IMR-90 (cell line): ENCODE measurements at regions not wholly inside any gene's neighbourhood (a gene's known extent, or its start where the extent isn't known, plus 50 kb on each side); places are given as distances from the start of the nearest gene placed in this dataset.

Experiments used
- ATAC-seq: fragments of 200-7000 bp; cut with Tn5 transposase; 2 replicates; pipeline ENCODE4 v1.9.1; 2020; ENCODE audit warnings: low read depth, mild to moderate bottlenecking, moderate library complexity
- BruUV-seq: library from RNA; stranded (reverse); fragments of 400-500 nt; replicated peaks from 2 replicates; lab custom pipeline; 2021; lab: Mats Ljungman, UMichigan
- CTCF ChIA-PET: fragments of 300-600 bp; formaldehyde crosslinking; extraction: SDS; loops from one replicate; lab custom pipeline; 2021; ENCODE audit warnings: antibody characterized with exemption; lab: Yijun Ruan, JAX
- POLR2A ChIA-PET: fragments of 300-600 bp; sonication (Branson Sonifier 250); formaldehyde crosslinking; loops from one replicate; lab custom pipeline; 2022; ENCODE audit warnings: antibody characterized with exemption; ENCODE audit not compliant: unreplicated experiment; lab: Charles Lee
- DNase-seq: peaks from one replicate; pipeline ENCODE4 v3.0.0; 2013
- H2AFZ ChIP-seq: replicated peaks from 2 replicates; pipeline ENCODE3; 2013; ENCODE audit warnings: low read length, mild to moderate bottlenecking; ENCODE audit not compliant: poor library complexity
- H2AK5ac ChIP-seq: 2 replicates; pipeline ENCODE4 v1.6.1; 2013; ENCODE audit warnings: low read depth, low read length, inconsistent platforms
- H2AK9ac ChIP-seq: replicated peaks from 2 replicates; pipeline ENCODE3; 2013; ENCODE audit warnings: mild to moderate bottlenecking, low read depth, low read length, moderate library complexity; ENCODE audit not compliant: poor library complexity
- H2BK120ac ChIP-seq: 2 replicates; pipeline ENCODE4 v1.6.1; 2013; ENCODE audit warnings: low read depth, low read length, inconsistent platforms
- H2BK15ac ChIP-seq: 3 replicates; pipeline ENCODE4 v1.6.1; 2013; ENCODE audit warnings: low read depth, low read length, inconsistent platforms
- H2BK20ac ChIP-seq: 2 replicates; pipeline ENCODE4 v1.6.1; 2013; ENCODE audit warnings: low read depth, mild to moderate bottlenecking, inconsistent platforms, low read length, moderate library complexity
- H2BK5ac ChIP-seq: 2 replicates; pipeline ENCODE4 v1.6.1; 2013; ENCODE audit warnings: mild to moderate bottlenecking, low read depth, low read length, inconsistent platforms; ENCODE audit not compliant: poor library complexity, severe bottlenecking
- H3K14ac ChIP-seq: replicated peaks from 2 replicates; pipeline ENCODE4 v1.6.1; 2013; ENCODE audit warnings: low read depth, low read length, inconsistent platforms
- H3K18ac ChIP-seq: 2 replicates; pipeline ENCODE4 v1.6.1; 2013; ENCODE audit warnings: low read depth, low read length, control low read depth
- H3K23ac ChIP-seq: 2 replicates; pipeline ENCODE4 v1.6.1; 2013; ENCODE audit warnings: low read depth, low read length, inconsistent platforms
- H3K27ac ChIP-seq: 2 replicates; pipeline ENCODE4 v1.5.1; 2013; ENCODE audit warnings: mild to moderate bottlenecking, control low read depth, low read length; ENCODE audit not compliant: insufficient read depth
- H3K27me3 ChIP-seq: 2 replicates; pipeline ENCODE4 v1.6.1; 2013; ENCODE audit warnings: low read length; ENCODE audit not compliant: control insufficient read depth, insufficient read depth
- H3K36me3 ChIP-seq: 2 replicates; pipeline ENCODE4 v1.6.1; 2013; ENCODE audit warnings: low read length, mixed read lengths; ENCODE audit not compliant: control insufficient read depth, insufficient read depth
- H3K4ac ChIP-seq: 2 replicates; pipeline ENCODE4 v1.6.1; 2013; ENCODE audit warnings: low read depth, low read length, inconsistent platforms
- H3K4me1 ChIP-seq: 2 replicates; pipeline ENCODE4 v1.6.1; 2013; ENCODE audit warnings: low read length, mixed read lengths; ENCODE audit not compliant: control insufficient read depth, insufficient read depth
- H3K4me2 ChIP-seq: 2 replicates; pipeline ENCODE4 v1.6.1; 2013; ENCODE audit warnings: low read depth, mild to moderate bottlenecking, control low read depth, low read length, moderate library complexity
- H3K4me3 ChIP-seq: 2 replicates; pipeline ENCODE4 v1.5.1; 2013; ENCODE audit warnings: low read depth, mild to moderate bottlenecking, control low read depth, low read length, moderate library complexity; ENCODE audit not compliant: insufficient read depth
- H3K56ac ChIP-seq: 2 replicates; pipeline ENCODE4 v1.6.1; 2013; ENCODE audit warnings: low read length, inconsistent platforms; ENCODE audit not compliant: insufficient read depth; ENCODE audit errors: extremely low read depth
- H3K79me1 ChIP-seq, 2 experiments: 2 replicates each; pipeline ENCODE4 v1.6.1; 2013; ENCODE audit warnings: low read length in 2 of 2, inconsistent platforms in 1 of 2, low read depth in 1 of 2
- H3K9ac ChIP-seq: 2 replicates; pipeline ENCODE4 v1.6.1; 2013; ENCODE audit warnings: low read depth, low read length, control low read depth
- H3K9me1 ChIP-seq: 2 replicates; pipeline ENCODE4 v1.6.1; 2013; ENCODE audit warnings: low read length, inconsistent platforms; ENCODE audit not compliant: insufficient read depth
- H3K9me3 ChIP-seq: 2 replicates; pipeline ENCODE4 v1.6.1; 2013; ENCODE audit warnings: low read length; ENCODE audit not compliant: control insufficient read depth, insufficient read depth
- H4K20me1 ChIP-seq: 2 replicates; pipeline ENCODE4 v1.6.1; 2013; ENCODE audit warnings: low read length, inconsistent platforms; ENCODE audit not compliant: insufficient read depth
- H4K5ac ChIP-seq: 2 replicates; pipeline ENCODE4 v1.6.1; 2013; ENCODE audit warnings: mild to moderate bottlenecking, low read depth, low read length, control low read depth
- H4K8ac ChIP-seq, 2 experiments: 2 replicates each; pipeline ENCODE4 v1.6.1; 2013; ENCODE audit warnings: low read depth in 2 of 2, low read length in 2 of 2, control low read depth in 1 of 2, inconsistent platforms in 1 of 2
- H4K91ac ChIP-seq: 2 replicates; pipeline ENCODE4 v1.6.1; 2013; ENCODE audit warnings: low read depth, low read length, inconsistent platforms; ENCODE audit not compliant: insufficient read depth
- BHLHE40 ChIP-seq: fragments of 150-350 bp; IDR thresholded peaks from 2 replicates; pipeline ENCODE4 v1.6.1; 2016; ENCODE audit warnings: mild to moderate bottlenecking, low read depth, low read length
- CEBPB ChIP-seq: IDR thresholded peaks from 2 replicates; pipeline ENCODE4 v1.6.1; 2012; ENCODE audit warnings: low read depth, low read length, improper control_type of control experiment
- CTCF ChIP-seq: conservative IDR thresholded peaks from 2 replicates; pipeline ENCODE4 v1.5.1; 2012; ENCODE audit warnings: mild to moderate bottlenecking, low read depth, low read length, improper control_type of control experiment
- FOS ChIP-seq: fragments of 150-350 bp; IDR thresholded peaks from 2 replicates; pipeline ENCODE4 v1.6.1; 2016; ENCODE audit warnings: low read depth, low read length
- MAFK ChIP-seq: IDR thresholded peaks from 2 replicates; pipeline ENCODE4 v1.6.1; 2012; ENCODE audit warnings: low read depth, low read length, improper control_type of control experiment
- MXI1 ChIP-seq: IDR thresholded peaks from 2 replicates; pipeline ENCODE4 v1.6.1; 2012; ENCODE audit warnings: low read depth, mild to moderate bottlenecking, low read length, moderate library complexity, borderline replicate concordance
- NFE2L2 ChIP-seq: fragments of 150-350 bp; IDR thresholded peaks from 2 replicates; pipeline ENCODE4 v1.6.1; 2016; ENCODE audit warnings: low read depth, mild to moderate bottlenecking, low read length
- USF2 ChIP-seq: fragments of 150-350 bp; IDR thresholded peaks from 2 replicates; pipeline ENCODE4 v1.6.1; 2017; ENCODE audit warnings: mild to moderate bottlenecking, antibody characterized with exemption, low read length, low read depth
- WGBS, 2 experiments: methylation state at CpG; one replicate each; pipeline versions ENCODE4 v1.1.5 to v1.1.7; 2013; ENCODE audit warnings: missing lambda C conversion rate in 2 of 2; ENCODE audit not compliant: insufficient read length in 1 of 2; ENCODE audit errors: extremely low coverage in 2 of 2; 5-methylcytosine and 5-hydroxymethylcytosine counted together
- dilution Hi-C: fragments of 300-500 bp; cut with HindIII; formaldehyde crosslinking; loops from one replicate; pipeline ENCODE4 v1.14.3; 2018; ENCODE audit warnings: low sequenced_read_pairs; ENCODE audit not compliant: unreplicated experiment
- in situ Hi-C: fragments of 300-500 bp; cut with MboI; formaldehyde crosslinking; loops from 3 replicates; pipeline ENCODE4 v1.14.3; 2019; ENCODE audit warnings: low sequenced_read_pairs, inconsistent platforms, mixed read lengths
- intact Hi-C: fragments of 100-400 bp; cut with micrococcal nuclease; formaldehyde crosslinking; loops from 2 replicates; pipeline ENCODE4 v1.10.0; 2022

DNA sequence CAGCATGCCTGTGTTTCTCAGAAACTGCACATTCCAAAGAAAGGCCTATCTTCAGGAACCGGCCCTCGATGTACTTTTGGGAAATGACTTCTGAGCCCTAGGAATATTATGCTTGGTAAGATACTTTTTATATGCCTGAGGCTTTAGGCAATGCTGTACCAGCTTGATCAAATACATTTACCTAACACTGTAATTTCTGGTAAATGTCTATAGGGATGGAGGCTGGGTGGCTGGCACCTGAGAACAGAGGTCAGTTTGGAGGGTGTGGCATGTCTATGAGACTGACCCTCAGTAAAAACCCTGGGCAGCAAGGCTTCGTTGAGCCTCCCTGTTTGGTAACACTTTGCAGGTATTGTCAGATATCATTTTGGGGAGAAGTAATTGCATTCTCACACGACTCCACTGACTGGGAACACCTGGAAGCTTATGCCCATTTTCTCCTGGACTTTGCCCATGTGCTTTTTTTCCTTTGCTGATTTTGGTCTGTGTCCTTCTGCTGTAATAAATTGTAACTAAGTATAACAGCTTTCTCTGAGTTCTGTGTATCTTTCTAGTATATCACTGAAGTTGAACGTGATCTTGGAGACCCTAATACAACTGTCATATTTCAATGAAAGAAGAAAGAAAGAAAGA, 1339.1 kb downstream of the OLFM4 start:
- intact Hi-C loops = no loop called here
- no TSS peak for BruUV-seq

More for the DNA sequence above, 1339.1 kb downstream of the OLFM4 start:
- Histone ChIP-seq H4K5ac (no peak overlapping the region), H3K9me3 (no peaks in the 10 kb centered on the region; the same call in 1 of the 2 replicates), H3K79me1 (no peaks in the 10 kb centered on the region), H3K4me1 (no peaks in the 10 kb centered on the region), H2BK5ac (no peak overlapping the region), H3K27me3 (no peaks in the 10 kb centered on the region), H2AK5ac (no peak overlapping the region), H3K36me3 (no peaks in the 10 kb centered on the region), H2AK9ac (no peak overlapping the region), H4K20me1 (no peaks in the 10 kb centered on the region), H3K9me1 (no peaks in the 10 kb centered on the region), H3K4ac (no peak overlapping the region), H3K23ac (no peak overlapping the region), H3K27ac (no peak overlapping the region), H2BK15ac (no peak overlapping the region), H2BK120ac (no peak overlapping the region), H4K8ac (no peak overlapping the region), H3K4me2 (no peak overlapping the region), H2BK20ac (no peak overlapping the region), H3K56ac (no peak overlapping the region), H3K18ac (no peak overlapping the region), H3K4me3 (no peak overlapping the region), H3K9ac (no peak overlapping the region), H4K91ac (no peak overlapping the region), H3K14ac (no peak overlapping the region), H2AFZ (no peak overlapping the region)
- POLR2A ChIA-PET = no interaction called here
- WGBS, 2 experiments = no CpG with 5 or more reads among the region's 5 CpGs
- ATAC-seq (no peak), DNase-seq (no peak)
- CTCF ChIA-PET = no interaction called here
- no peak for TF ChIP-seq USF2
- TF ChIP-seq MXI1 = no peak
- no peak for TF ChIP-seq CTCF
- no peak for TF ChIP-seq CEBPB
- no peak for TF ChIP-seq MAFK
- no peak for TF ChIP-seq FOS
- TF ChIP-seq NFE2L2 = no peak
- no peak for TF ChIP-seq BHLHE40
- in situ Hi-C loops (no loop called here), dilution Hi-C loops (no loop called here)
